ENCODE measurements at regions not wholly inside any gene's neighbourhood (a gene's known extent, or its start where the extent isn't known, plus 50 kb on each side); places are given as distances from the start of the nearest gene placed in this dataset.

DNA sequence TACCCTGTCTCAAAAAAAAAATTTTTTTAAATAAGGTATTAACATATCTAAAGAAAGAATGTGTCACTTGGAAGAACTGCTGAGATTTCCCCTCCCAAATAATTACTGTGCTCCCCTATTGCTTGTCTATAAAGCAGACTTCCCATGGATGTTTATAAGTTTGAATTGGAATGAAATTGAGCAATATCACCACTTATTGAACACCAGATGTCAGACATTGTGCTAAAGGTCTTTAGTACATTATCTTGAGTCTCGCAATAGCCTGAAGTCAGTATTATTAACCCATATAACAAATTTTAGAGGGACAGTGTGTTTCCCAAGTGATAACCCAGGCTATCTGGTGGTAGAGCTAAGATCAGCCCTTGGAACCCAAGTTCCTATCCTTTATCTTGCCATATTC lies 69.0 kb upstream of the EPCAM start:
- TF ChIP-seq EZH2 (IDR thresholded peaks at IDR 0.05; ENCODE audit: insufficient read depth, poor library complexity, severe bottlenecking) (no peak), EZH2phosphoT487 (IDR thresholded peaks at IDR 0.05; ENCODE audit: insufficient read depth, low read depth) (no peak)
